T-helper 9 cell (primary cell): ENCODE measurements at regions not wholly inside any gene's neighbourhood (a gene's known extent, or its start where the extent isn't known, plus 50 kb on each side); places are given as distances from the start of the nearest gene placed in this dataset.
"Not testable (repeated sequence)": the region's sequence is repeated elsewhere in the genome, so short reads cannot be mapped to it uniquely, and the experiment has no call there.

Experiments used
- DNase-seq: peaks from one replicate; pipeline ENCODE4 v3.0.0-alpha.2; 2020

- DNase-seq: no peak
Measured at GRCh38 chr4:153076861-153077260, 127.4 kb upstream of the TRIM2 start.

DNA sequence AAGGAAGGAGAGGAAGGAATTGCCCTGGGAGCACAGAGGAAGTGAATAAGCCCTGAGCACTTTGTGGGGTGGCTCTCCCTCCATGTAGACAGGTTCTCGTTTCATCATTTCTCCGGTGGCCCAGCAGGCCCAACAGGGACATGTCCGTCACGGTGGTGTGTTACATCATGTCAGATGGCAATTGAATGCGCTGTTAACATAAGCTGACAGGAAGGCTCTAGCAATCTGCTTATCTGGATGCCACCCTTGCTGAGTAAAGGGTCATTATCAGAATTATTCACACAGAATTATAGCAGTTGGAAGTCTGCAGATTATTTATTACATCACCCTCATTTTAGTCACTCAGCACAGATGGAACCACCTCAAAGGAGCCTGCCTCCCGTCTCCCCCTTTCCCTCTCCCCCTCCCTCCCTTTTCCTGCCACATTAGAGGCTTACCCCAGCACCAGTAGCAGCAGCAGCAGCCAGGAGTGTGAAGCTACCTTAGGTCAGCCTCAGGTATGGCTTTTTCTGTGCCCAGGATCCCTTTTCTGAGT is 124.3 kb upstream of the TRIM2 start:
- no peak for DNase-seq

DNA sequence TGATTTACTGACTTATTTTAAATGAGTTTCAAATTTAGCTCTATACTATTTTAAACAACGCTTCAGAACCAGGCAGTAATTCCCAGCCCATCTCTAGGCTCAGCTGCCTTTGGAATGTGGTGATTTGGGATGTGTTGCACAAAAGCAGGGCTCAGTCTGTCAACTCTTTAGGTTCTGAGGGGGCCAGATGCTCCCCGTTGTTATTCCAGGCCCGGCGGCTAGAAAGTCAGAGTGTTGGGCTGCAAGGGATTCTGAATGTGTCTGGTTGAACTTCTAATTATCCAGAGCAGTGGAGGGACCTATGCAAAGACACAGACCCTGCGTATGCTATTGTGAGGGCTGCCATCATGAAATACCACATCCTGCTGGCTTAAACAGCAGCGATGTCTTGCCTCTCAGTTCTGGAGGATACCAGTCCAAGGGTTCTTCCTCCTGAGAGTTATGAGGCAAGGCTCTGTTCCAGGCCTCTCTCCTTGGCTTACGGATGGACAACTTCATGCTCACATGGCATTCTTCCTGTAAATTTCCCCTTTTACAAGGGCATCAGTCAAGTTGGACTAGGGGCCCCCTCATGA is 123.2 kb upstream of the TRIM2 start:
- no peak for DNase-seq

DNA sequence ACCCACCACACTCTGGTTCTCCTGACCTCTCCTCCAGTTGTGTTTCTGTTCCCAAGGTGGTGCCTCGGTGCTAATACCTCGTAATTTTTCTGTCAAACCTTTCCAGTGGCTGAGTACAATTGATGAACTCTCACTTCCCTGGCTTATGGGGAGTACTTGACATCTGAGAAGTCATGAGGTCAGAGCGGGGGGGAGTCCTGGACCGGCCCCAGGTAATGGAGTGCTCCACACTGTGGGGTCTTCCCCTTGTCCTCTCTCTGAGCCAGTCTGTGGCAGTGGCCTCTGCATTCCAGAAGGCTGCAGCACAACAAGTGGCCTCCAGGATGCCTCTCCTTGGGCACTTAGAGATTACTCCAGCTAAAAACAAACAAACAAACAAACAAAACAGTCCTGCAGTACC is 122.5 kb upstream of the TRIM2 start:
- DNase-seq: no peak

GRCh38 chr4:153082322-153083301 is 121.6 kb upstream of the TRIM2 start:
- no peak for DNase-seq

GRCh38 chr4:153083447-153083947 is 120.7 kb upstream of the TRIM2 start:
- DNase-seq: peak; percentile 25

DNA sequence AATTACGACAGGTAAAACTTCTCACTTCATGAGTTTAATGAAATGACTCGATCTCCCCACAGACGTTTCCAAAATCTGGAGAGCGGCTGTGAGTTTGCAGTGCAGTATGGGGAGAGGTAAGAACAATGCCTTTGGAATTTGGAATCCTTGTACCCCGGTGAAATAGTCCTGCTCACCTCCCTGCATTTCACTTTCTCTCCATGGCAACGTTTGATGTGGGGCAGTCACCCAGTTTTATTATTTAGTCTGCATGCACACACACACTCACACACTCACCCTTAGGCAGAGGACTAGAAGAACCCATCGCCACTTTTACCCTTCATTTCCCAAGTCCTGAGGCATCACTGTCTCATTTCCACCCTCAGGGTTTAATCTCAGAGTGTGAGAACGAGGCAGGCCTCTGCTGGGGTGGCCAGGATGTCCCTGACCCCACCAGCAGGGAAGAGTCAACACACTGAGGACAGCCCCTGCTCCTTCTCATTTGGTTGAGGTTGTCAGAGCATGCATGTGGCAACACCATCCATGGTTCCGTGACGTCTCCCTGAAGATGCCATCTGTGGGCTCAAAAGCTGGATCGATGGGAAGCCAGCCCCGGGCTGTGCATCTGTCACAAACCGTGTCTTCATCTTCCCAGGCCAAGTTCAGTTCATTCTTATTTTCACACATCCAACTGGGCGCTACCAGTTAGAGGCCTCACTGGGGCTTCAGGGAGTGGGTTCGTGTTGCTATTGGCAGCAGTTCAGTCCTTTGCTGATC is 119.8 kb upstream of the TRIM2 start:
- DNase-seq: no peak

- peak; percentile 82 for DNase-seq
Measured at GRCh38 chr4:153084980-153085630, 119.1 kb upstream of the TRIM2 start.

GRCh38 chr4:153087671-153088194 is 116.5 kb upstream of the TRIM2 start:
- DNase-seq: no peak

DNA sequence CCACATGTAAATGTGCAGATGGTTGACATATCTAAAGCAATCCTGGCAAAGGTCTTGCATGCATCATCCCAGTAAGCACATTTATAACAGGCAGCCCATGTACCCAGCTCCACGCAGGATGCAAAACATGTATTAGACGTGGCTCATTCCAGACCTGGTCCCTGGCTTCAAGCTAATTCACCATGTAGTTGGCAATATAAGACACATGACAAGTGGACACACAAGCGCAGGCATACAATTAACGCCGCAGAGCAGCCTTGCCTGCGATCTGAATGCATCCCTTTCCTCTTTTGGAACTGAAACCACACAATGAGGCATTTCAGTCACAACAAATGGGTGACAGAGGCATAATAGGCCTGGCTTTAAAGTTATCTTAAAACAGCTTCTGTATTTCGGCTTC is 114.5 kb upstream of the TRIM2 start:
- DNase-seq: no peak

GRCh38 chr4:153090181-153090580 is 114.1 kb upstream of the TRIM2 start:
- no peak for DNase-seq

DNA sequence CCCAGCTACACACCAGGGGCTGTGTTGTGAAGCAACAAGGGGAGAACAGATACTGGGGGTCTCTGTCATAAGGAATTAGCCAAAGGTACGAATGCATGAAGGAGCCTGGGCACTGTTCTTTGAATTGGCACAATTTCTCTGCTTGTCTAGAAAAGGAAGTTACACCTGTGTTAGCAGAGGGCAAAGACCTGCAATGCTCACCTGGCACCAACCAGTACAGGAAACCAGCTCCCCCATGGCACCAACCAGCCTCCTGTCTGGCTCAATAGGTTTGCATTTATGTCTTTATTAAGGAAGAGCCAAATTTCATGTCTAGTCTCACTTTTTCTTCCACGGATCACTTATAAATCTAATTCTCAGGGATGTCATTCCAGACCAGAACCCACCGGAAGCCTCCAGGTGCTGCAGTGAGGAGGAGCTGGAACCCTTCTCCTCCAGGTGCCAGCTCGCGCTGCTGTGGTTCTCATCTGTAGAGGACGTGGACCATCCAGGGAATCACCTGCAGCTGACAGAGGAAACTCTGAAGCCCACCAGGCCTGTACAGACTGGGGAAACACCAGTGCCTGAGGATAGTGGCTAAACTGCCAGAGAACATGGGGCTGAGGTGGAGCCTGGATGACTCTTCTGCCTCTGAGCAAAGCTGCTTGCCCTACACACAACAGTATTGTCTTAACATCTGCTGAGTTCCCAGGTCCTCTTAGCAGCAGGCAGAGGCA is 113.4 kb upstream of the TRIM2 start:
- DNase-seq: no peak

DNA sequence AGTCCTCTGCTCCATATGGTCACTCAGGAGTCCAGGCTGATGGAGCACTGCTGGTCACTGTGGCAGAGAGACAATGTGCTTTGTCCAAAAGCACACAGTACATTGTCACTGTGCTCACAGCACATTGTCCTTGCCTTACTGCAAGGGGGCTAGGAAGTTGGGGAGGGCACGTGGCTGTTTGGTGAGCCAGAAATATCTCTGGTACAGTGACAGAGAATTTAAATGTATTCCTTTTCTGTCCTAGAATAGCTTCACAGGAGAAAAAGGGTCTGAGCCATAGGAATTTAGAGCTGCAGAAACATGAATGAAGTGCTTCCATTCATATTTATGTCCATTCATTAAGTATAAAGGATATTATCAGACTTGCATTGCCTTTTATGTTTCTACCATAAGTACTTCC is 110.8 kb upstream of the TRIM2 start:
- no peak for DNase-seq

- DNase-seq: no peak
Measured at GRCh38 chr4:153093802-153094201, 110.4 kb upstream of the TRIM2 start.

DNA sequence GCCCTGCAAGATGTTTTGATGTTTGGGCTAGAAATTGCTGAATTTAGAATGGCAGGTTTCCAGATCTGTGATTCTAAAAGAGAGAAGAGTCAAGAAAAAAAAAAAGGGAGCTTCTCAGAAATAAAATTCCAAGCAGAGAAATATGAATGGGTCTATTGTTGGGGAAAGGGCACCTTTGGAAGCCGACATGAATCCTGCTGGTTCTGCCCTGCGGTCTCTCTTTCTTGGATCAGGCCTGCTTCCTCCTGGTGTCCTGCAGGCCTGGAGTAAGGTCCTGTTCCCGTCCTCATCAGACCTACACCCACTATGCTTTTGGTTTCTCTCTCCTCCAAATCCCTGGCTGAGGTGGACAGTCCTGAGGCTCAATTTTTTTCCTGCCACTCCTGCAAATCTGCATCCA is 109.8 kb upstream of the TRIM2 start:
- DNase-seq: no peak

- DNase-seq: no peak
Measured at GRCh38 chr4:153095448-153096204, 108.6 kb upstream of the TRIM2 start.

DNA sequence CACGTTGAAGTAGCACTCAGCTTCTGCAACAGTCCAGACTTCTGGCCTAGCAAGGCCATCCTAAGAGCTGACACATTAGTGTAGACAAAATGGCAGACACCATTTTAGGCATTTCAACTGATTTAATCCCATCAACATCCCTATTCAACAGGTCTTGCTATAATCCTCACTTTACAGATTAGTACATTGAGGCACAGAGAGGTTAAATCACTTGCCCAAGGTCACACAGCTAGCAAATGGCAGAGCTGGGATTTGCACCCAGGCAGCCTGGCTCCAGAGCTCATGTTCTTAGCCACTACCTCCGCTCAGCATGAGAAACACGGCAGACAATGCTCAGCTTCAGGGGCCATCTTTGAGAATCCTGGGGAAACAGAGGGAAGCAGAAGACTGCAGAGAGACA is 107.9 kb upstream of the TRIM2 start:
- no peak for DNase-seq

DNA sequence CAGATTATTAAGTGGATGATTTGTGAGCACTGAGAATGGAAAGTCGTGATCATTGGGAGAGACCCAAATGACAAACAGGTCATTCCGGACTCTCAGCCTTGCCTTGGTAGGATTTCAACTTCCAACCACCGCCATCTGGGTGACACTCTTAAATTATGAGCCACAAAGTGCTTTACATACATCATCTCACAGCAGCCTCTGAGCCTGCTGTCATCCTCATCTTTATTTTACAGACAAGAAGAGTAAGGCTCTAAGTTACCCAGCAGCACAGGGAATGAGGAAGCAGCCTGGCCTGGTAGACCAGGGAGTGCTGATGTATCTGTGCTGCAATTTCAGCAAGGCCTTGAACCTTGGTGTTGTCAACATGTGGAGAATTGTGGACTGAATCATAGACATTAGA is 105.8 kb upstream of the TRIM2 start:
- DNase-seq: no peak

DNA sequence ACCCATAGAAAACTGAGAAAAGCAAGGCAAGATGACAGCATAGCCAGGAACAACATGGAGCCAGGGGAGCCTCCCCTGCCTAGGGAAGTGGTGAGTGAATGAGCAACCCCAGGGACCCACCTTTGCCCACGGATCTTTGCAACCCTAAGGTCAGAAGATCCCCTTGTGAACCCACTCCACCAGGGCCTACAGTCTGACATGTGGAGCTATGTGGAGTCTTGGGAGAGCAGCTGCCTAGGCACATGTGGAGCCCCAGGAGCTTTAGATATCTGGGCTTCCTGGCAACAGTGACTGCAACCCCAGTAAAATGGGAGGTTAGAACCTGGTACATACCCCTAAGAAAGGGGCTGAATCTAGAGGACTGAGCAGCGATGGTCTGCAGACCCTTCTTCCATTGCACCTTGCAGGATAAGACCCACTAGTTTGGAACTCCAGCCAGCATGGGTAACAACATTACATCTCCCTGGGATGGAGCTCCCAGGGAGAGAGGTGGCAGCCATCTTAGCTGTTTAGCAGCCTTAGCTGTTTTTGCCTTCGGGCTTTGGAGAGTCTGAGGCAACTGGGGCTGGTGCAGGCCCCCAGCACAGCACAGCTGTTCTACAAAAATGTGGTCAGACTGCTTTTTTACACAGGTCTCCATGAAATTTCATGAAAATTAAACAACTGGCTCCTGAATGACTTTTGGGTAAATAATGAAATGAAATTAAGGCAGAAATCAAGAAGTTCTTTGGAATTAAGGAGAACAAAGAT is 104.7 kb upstream of the TRIM2 start:
- no peak for DNase-seq

DNA sequence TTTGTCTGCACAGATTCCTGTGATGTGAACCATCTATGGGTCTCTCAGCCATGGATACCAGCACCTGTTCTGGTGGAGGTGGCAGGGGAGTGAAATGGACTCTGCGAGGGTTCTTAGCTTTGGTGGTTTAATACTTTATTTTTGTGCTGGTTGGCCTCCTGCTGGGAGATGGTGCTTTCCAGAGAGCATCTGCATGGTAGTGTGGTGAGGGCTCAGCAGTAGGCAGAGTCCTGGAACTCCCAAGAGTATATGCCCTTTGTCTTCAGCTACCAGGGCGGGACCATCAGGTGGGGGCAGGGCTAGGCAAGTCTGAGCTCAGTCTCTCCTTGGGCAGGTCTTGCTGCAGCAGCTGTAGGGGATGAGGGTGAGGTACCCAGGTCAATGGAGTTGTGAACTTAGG is 97.5 kb upstream of the TRIM2 start:
- DNase-seq: not testable (repeated sequence)
